WTC11 (cell line): ENCODE measurements at regions not wholly inside any gene's neighbourhood (a gene's known extent, or its start where the extent isn't known, plus 50 kb on each side); places are given as distances from the start of the nearest gene placed in this dataset.

Source experiments
- ATAC-seq: fragments of 200-7000 bp; cut with Tn5 transposase; 2 replicates; pipeline ENCODE4 v1.10.0; 2021; ENCODE audit warnings: mild to moderate bottlenecking, moderate library complexity
- CTCF ChIA-PET: fragments of 300-600 bp; sonication (Branson Sonifier 250); formaldehyde crosslinking; loops from one replicate; lab custom pipeline; 2021; ENCODE audit warnings: antibody characterized with exemption; lab: Charles Lee
- POLR2A ChIA-PET: fragments of 350-600 bp; sonication (Branson Sonifier 250); formaldehyde crosslinking; loops from one replicate; lab custom pipeline; 2021; ENCODE audit warnings: antibody characterized with exemption; lab: Charles Lee
- DNase-seq: peaks from one replicate; pipeline ENCODE4 v3.0.0; 2021; ENCODE audit warnings: low spot score
- H3K27ac Mint-ChIP-seq: 2 replicates; pipeline ENCODE4 v1.8.0; 2021; ENCODE audit warnings: mixed read lengths
- H3K27me3 Mint-ChIP-seq: 2 replicates; pipeline ENCODE4 v1.8.0; 2021; ENCODE audit warnings: low read depth, mild to moderate bottlenecking, moderate library complexity, mixed read lengths
- H3K36me3 Mint-ChIP-seq: 2 replicates; pipeline ENCODE4 v1.8.0; 2021; ENCODE audit warnings: mixed read lengths
- H3K4me1 Mint-ChIP-seq: 2 replicates; pipeline ENCODE4 v1.8.0; 2022; ENCODE audit warnings: mixed read lengths
- H3K4me3 Mint-ChIP-seq: 2 replicates; pipeline ENCODE4 v1.8.0; 2021; ENCODE audit warnings: mild to moderate bottlenecking, moderate library complexity, mixed read lengths
- H3K9me3 Mint-ChIP-seq: 2 replicates; pipeline ENCODE4 v1.8.0; 2021; ENCODE audit warnings: mixed read lengths
- AFF4 ChIP-seq: sonication (generic); formaldehyde crosslinking; IDR thresholded peaks from 2 replicates; pipeline ENCODE4 v1.8.1; 2023; ENCODE audit warnings: mild to moderate bottlenecking, missing genetic modification reagents, borderline replicate concordance
- ATF2 ChIP-seq: sonication (generic); formaldehyde crosslinking; IDR thresholded peaks from 2 replicates; pipeline ENCODE4 v1.8.1; 2022; ENCODE audit warnings: low read depth, missing genetic modification reagents, borderline replicate concordance
- CDX4 ChIP-seq: fragments of 250-450 bp; sonication (Bioruptor Pico); IDR thresholded peaks from 2 replicates; pipeline ENCODE4 v1.9.0; 2021; ENCODE audit warnings: moderate library complexity, mild to moderate bottlenecking, inconsistent platforms, borderline replicate concordance
- CREM ChIP-seq: sonication (generic); formaldehyde crosslinking; IDR thresholded peaks from 2 replicates; pipeline ENCODE4 v1.8.1; 2022; ENCODE audit warnings: mild to moderate bottlenecking, missing genetic modification reagents, moderate library complexity
- E2F1 ChIP-seq: sonication (generic); formaldehyde crosslinking; IDR thresholded peaks from 2 replicates; pipeline ENCODE4 v1.8.0; 2022; ENCODE audit warnings: mild to moderate bottlenecking, missing genetic modification reagents
- E2F4 ChIP-seq: sonication (generic); formaldehyde crosslinking; IDR thresholded peaks from 2 replicates; pipeline ENCODE4 v1.8.1; 2022; ENCODE audit warnings: low read depth, mild to moderate bottlenecking, moderate library complexity, missing genetic modification reagents, borderline replicate concordance
- FOXJ3 ChIP-seq: sonication (generic); formaldehyde crosslinking; IDR thresholded peaks from 2 replicates; pipeline ENCODE4 v1.9.0; 2021; ENCODE audit warnings: missing genetic modification reagents, mild to moderate bottlenecking, borderline replicate concordance
- GRHL2 ChIP-seq: fragments of 250-450 bp; sonication (Bioruptor Pico); IDR thresholded peaks from 2 replicates; pipeline ENCODE4 v1.8.0; 2022; ENCODE audit warnings: mild to moderate bottlenecking, moderate library complexity; ENCODE audit not compliant: insufficient replicate concordance, severe bottlenecking
- NR1H2 ChIP-seq: sonication (generic); formaldehyde crosslinking; IDR thresholded peaks from 2 replicates; pipeline ENCODE4 v1.9.0; 2021; ENCODE audit warnings: mild to moderate bottlenecking, moderate library complexity, missing genetic modification reagents
- PRRX2 ChIP-seq: fragments of 250-450 bp; sonication (Bioruptor Pico); IDR thresholded peaks from 2 replicates; pipeline ENCODE4 v1.8.0; 2021; ENCODE audit warnings: mild to moderate bottlenecking
- SMAD4 ChIP-seq: sonication (generic); formaldehyde crosslinking; IDR thresholded peaks from 2 replicates; pipeline ENCODE4 v1.8.0; 2022; ENCODE audit warnings: mild to moderate bottlenecking, missing genetic modification reagents
- TEAD4 ChIP-seq: sonication (generic); formaldehyde crosslinking; IDR thresholded peaks from 2 replicates; pipeline ENCODE4 v1.8.0; 2022; ENCODE audit warnings: mild to moderate bottlenecking, missing genetic modification reagents
- USF1 ChIP-seq: sonication (generic); formaldehyde crosslinking; IDR thresholded peaks from 2 replicates; pipeline ENCODE4 v1.8.0; 2022; ENCODE audit warnings: mild to moderate bottlenecking, missing genetic modification reagents
- USF2 ChIP-seq: sonication (generic); formaldehyde crosslinking; IDR thresholded peaks from 2 replicates; pipeline ENCODE4 v1.8.1; 2023; ENCODE audit warnings: mild to moderate bottlenecking, missing genetic modification reagents, moderate library complexity
- ZNF219 ChIP-seq: sonication (generic); formaldehyde crosslinking; IDR thresholded peaks from 2 replicates; pipeline ENCODE4 v1.8.0; 2023; ENCODE audit warnings: missing genetic modification reagents, mild to moderate bottlenecking, borderline replicate concordance
- ZNF512 ChIP-seq: sonication (generic); formaldehyde crosslinking; IDR thresholded peaks from 2 replicates; pipeline ENCODE4 v1.8.1; 2022; ENCODE audit warnings: missing genetic modification reagents, borderline replicate concordance
- ZSCAN18 ChIP-seq: fragments of 250-450 bp; sonication (Bioruptor Pico); IDR thresholded peaks from 2 replicates; pipeline ENCODE4 v2.1.2; 2022; ENCODE audit warnings: mild to moderate bottlenecking, moderate library complexity

GRCh38 chr20:56117350-56117749 lies 112.0 kb upstream of the CBLN4 start (continued):
- TF ChIP-seq ATF2 (CRISPR knock-in tag), result no peak
- TF ChIP-seq ZNF219 (CRISPR knock-in tag), result no peak

- TF ChIP-seq AFF4 (CRISPR knock-in tag) (no peak), NR1H2 (no peak), FOXJ3 (CRISPR knock-in tag) (no peak), ZNF219 (CRISPR knock-in tag) (no peak), USF2 (no peak), TEAD4 (CRISPR knock-in tag) (no peak), E2F1 (no peak), CREM (CRISPR knock-in tag) (no peak), USF1 (CRISPR knock-in tag) (no peak), CDX4 (CRISPR knock-in tag) (no peak), ZSCAN18 (CRISPR knock-in tag) (no peak), GRHL2 (no peak), E2F4 (CRISPR knock-in tag) (no peak), SMAD4 (CRISPR knock-in tag) (no peak), PRRX2 (CRISPR knock-in tag) (no peak), ZNF512 (no peak)
- Mint-ChIP-seq H3K9me3 (peaks cover 91% of the 10 kb centered on the region), H3K4me1 (no peaks in the 10 kb centered on the region), H3K27me3 (peaks cover 7% of the 10 kb centered on the region), H3K4me3 (no peak overlapping the region), H3K36me3 (peaks cover 87% of the 10 kb centered on the region), H3K27ac (no peak overlapping the region)
- ChIA-PET CTCF (no interaction called here), POLR2A (no interaction called here)
- no peak for ATAC-seq
- no peak for DNase-seq
Measured at GRCh38 chr20:56121850-56122249, 116.5 kb upstream of the CBLN4 start.
